GM12872 (cell line): ENCODE measurements at regions not wholly inside any gene's neighbourhood (a gene's known extent, or its start where the extent isn't known, plus 50 kb on each side); places are given as distances from the start of the nearest gene placed in this dataset.

ENCODE experiments used
- CTCF ChIP-seq: IDR thresholded peaks from 3 replicates; pipeline ENCODE4 v1.5.1; 2011; ENCODE audit warnings: low read depth, mild to moderate bottlenecking, low read length, moderate library complexity; ENCODE audit not compliant: insufficient read depth

GRCh38 chr2:2750867-2751714, 420.0 kb upstream of the MYT1L start:
- TF ChIP-seq CTCF, result no peak

GRCh38 chr2:2749206-2749598, 418.1 kb upstream of the MYT1L start:
- no peak for TF ChIP-seq CTCF

GRCh38 chr2:2748399-2749205, 417.5 kb upstream of the MYT1L start:
- TF ChIP-seq CTCF, result no peak

GRCh38 chr2:2747797-2748301, 416.8 kb upstream of the MYT1L start:
- TF ChIP-seq CTCF, result no peak

GRCh38 chr2:2746731-2747130, 415.7 kb upstream of the MYT1L start:
- no peak for TF ChIP-seq CTCF

GRCh38 chr2:2744958-2745715, 414.1 kb upstream of the MYT1L start:
- TF ChIP-seq CTCF, result no peak

GRCh38 chr2:2744107-2744506, 413.0 kb upstream of the MYT1L start:
- no peak for TF ChIP-seq CTCF
